HepG2 (cell line): ENCODE measurements at regions not wholly inside any gene's neighbourhood (a gene's known extent, or its start where the extent isn't known, plus 50 kb on each side); places are given as distances from the start of the nearest gene placed in this dataset.

Experiments
- ATAC-seq: fragments of 200-7000 bp; cut with Tn5 transposase; 3 replicates; pipeline ENCODE4 v1.9.1; 2020; ENCODE audit warnings: mild to moderate bottlenecking, moderate library complexity
- BruUV-seq: library from RNA; stranded (reverse); fragments of 400-500 nt; replicated peaks from 2 replicates; lab custom pipeline; 2021; lab: Mats Ljungman, UMichigan
- CTCF ChIA-PET: fragments of 300-600 bp; formaldehyde crosslinking; extraction: SDS; loops from one replicate; lab custom pipeline; 2021; ENCODE audit warnings: low total read pairs, inconsistent platforms, low intra/inter-chr PET ratio; lab: Yijun Ruan, JAX
- POLR2A ChIA-PET: fragments of 350-600 bp; sonication (Branson Sonifier 250); formaldehyde crosslinking; loops from one replicate; lab custom pipeline; 2020; ENCODE audit warnings: antibody characterized with exemption, inconsistent platforms; lab: Yijun Ruan, JAX
- DNase-seq: peaks from one replicate; pipeline ENCODE4 v3.0.0-alpha.2; 2015; ENCODE audit warnings: low spot score
- FAIRE-seq: peaks from 3 replicates; lab custom pipeline; 2011; peaks lifted over from hg19 to GRCh38; lab: Jason Lieb, UNC
- H2AFZ ChIP-seq: one replicate; pipeline ENCODE4 v1.6.1; 2011; ENCODE audit warnings: low read length, inconsistent platforms
- H3K27ac ChIP-seq: fragments of 300-600 bp; 3 replicates; pipeline ENCODE4 v1.8.0; 2011; ENCODE audit warnings: mixed run types, mild to moderate bottlenecking, mixed read lengths, low read length, inconsistent platforms; ENCODE audit not compliant: insufficient read depth; ENCODE audit errors: extremely low read length
- H3K27me3 ChIP-seq, 2 experiments: fragments of 200-600 bp in 1 of 2; 2 replicates in 1 of 2; 3 replicates in 1 of 2; pipeline versions ENCODE4 v1.6.0 to v1.8.0; 2011; ENCODE audit warnings: low read length in 2 of 2, mild to moderate bottlenecking in 2 of 2, moderate library complexity in 2 of 2, inconsistent platforms in 1 of 2; ENCODE audit not compliant: insufficient read depth in 2 of 2, control insufficient read depth in 1 of 2
- H3K36me3 ChIP-seq, 2 experiments: fragments of 200-600 bp in 1 of 2; replicated peaks in 1 of 2; 2 replicates in 1 of 2; 3 replicates in 1 of 2; pipeline versions ENCODE4 v1.5.1 to v1.8.0; 2011; ENCODE audit warnings: low read length in 2 of 2, inconsistent platforms in 1 of 2; ENCODE audit not compliant: insufficient read depth in 2 of 2, control insufficient read depth in 1 of 2
- H3K4me1 ChIP-seq: 2 replicates; pipeline ENCODE4 v1.5.1; 2012; ENCODE audit warnings: low read length, inconsistent platforms; ENCODE audit not compliant: insufficient read depth
- H3K4me2 ChIP-seq: 2 replicates; pipeline ENCODE4 v1.6.0; 2011; ENCODE audit warnings: low read depth, low read length, inconsistent platforms
- H3K4me3 ChIP-seq, 3 experiments: fragments of 200-600 bp in 1 of 3; sonication (generic), shearing (Covaris generic) in 1 of 3; replicated peaks in 1 of 3; 2 replicates each; pipeline ENCODE4 v1.5.1; 2011 to 2016; ENCODE audit warnings: low read length in 3 of 3, inconsistent platforms in 2 of 3, low read depth in 2 of 3, mild to moderate bottlenecking in 2 of 3, control low read depth in 1 of 3, mixed read lengths in 1 of 3; ENCODE audit not compliant: insufficient read depth in 1 of 3
- H3K79me2 ChIP-seq: one replicate; pipeline ENCODE4 v1.6.1; 2011; ENCODE audit warnings: low read length, inconsistent platforms; ENCODE audit not compliant: insufficient read depth
- H3K9ac ChIP-seq: 2 replicates; pipeline ENCODE4 v1.6.0; 2011; ENCODE audit warnings: mild to moderate bottlenecking, low read depth, low read length, inconsistent platforms; ENCODE audit not compliant: insufficient read depth
- H3K9me3 ChIP-seq: 2 replicates; pipeline ENCODE4 v1.5.1; 2012; ENCODE audit warnings: mild to moderate bottlenecking, low read length
- H4K20me1 ChIP-seq: 2 replicates; pipeline ENCODE4 v1.6.0; 2011; ENCODE audit warnings: inconsistent platforms, mild to moderate bottlenecking, low read length, moderate library complexity; ENCODE audit not compliant: insufficient read depth
- ARID4A ChIP-seq: sonication (generic); formaldehyde crosslinking; IDR thresholded peaks from 2 replicates; pipeline ENCODE4 v1.5.0; 2020; ENCODE audit warnings: mild to moderate bottlenecking, missing genetic modification reagents, borderline replicate concordance
- HDAC2 ChIP-seq: sonication (generic); formaldehyde crosslinking; IDR thresholded peaks from 2 replicates; pipeline ENCODE4 v1.4.0; 2020; ENCODE audit warnings: missing genetic modification reagents
- HNRNPK ChIP-seq: fragments of 200-400 bp; formaldehyde crosslinking; IDR thresholded peaks from 2 replicates; pipeline ENCODE4 v1.6.1; 2018; ENCODE audit warnings: low read length, low read depth, moderate library complexity, mild to moderate bottlenecking; ENCODE audit not compliant: poor library complexity, severe bottlenecking
- PCBP1 ChIP-seq: fragments of 200-400 bp; formaldehyde crosslinking; IDR thresholded peaks from 2 replicates; pipeline ENCODE4 v1.6.1; 2017; ENCODE audit warnings: mild to moderate bottlenecking, low read depth, low read length, borderline replicate concordance
- SNRNP70 ChIP-seq: fragments of 200-400 bp; formaldehyde crosslinking; IDR thresholded peaks from 2 replicates; pipeline ENCODE4 v1.6.1; 2017; ENCODE audit warnings: mild to moderate bottlenecking, low read depth, low read length, moderate library complexity
- ZNF335 ChIP-seq: sonication (generic); formaldehyde crosslinking; IDR thresholded peaks from 2 replicates; pipeline ENCODE4 v1.4.0; 2020; ENCODE audit warnings: missing genetic modification reagents
- ZNF572 ChIP-seq: sonication (generic); formaldehyde crosslinking; IDR thresholded peaks from 2 replicates; pipeline ENCODE4 v1.5.1; 2020; ENCODE audit warnings: mild to moderate bottlenecking, missing genetic modification reagents
- WGBS: methylation state at CpG from one replicate; pipeline ENCODE4 v1.1.6; 2017; ENCODE audit warnings: low lambda C conversion rate; 5-methylcytosine and 5-hydroxymethylcytosine counted together
- in situ Hi-C: cut with HindIII; loops from 2 replicates; pipeline ENCODE4 v1.10.0; 2017; ENCODE audit warnings: low pct_unique_long_range_greater_than_20kb; ENCODE audit not compliant: extremely low pct_ligation_motif_present
- intact Hi-C: fragments of 100-400 bp; cut with micrococcal nuclease; formaldehyde crosslinking; loops from one replicate; pipeline ENCODE4 v1.10.0; 2022; ENCODE audit not compliant: unreplicated experiment

- TF ChIP-seq SNRNP70 (no peak), HDAC2 (no peak), ZNF572 (CRISPR knock-in tag) (no peak), HNRNPK (peak; percentile 77), PCBP1 (0 out of 2 replicates have a peak, but pooled peaks have one; percentile 63)
- Histone ChIP-seq H3K4me1 (no peaks in the 10 kb centered on the region), H3K27ac (no peak overlapping the region), H3K9me3 (no peaks in the 10 kb centered on the region), H3K27me3 (peaks cover 0 to 4% of the 10 kb centered on the region in 2 experiments; a peak in 1 of 5 replicates), H4K20me1 (no peaks in the 10 kb centered on the region), H3K4me3 (no peak overlapping the region), H3K9ac (no peak overlapping the region), H2AFZ (no peak overlapping the region), H3K79me2 (no peaks in the 10 kb centered on the region), H3K4me2 (no peak overlapping the region), H3K36me3 (no peaks in the 10 kb centered on the region)
- ATAC-seq (no peak), DNase-seq (no peak), FAIRE-seq (no peak)
- in situ Hi-C loops, result no loop called here
- no TSS peak for BruUV-seq
- WGBS, result 16% methylated on average over 2 of the region's 2 CpGs
- intact Hi-C loops, result no loop called here
- ChIA-PET POLR2A (no interaction called here), CTCF (no interaction called here)
Measured at GRCh38 chr7:131210618-131211017, 117.1 kb upstream of the MKLN1 start.

GRCh38 chr7:131211500-131211899, 116.2 kb upstream of the MKLN1 start:
- Histone ChIP-seq H3K27me3 (peaks cover 0 to 4% of the 10 kb centered on the region in 2 experiments; a peak in 1 of 5 replicates), H3K4me2 (no peak overlapping the region), H2AFZ (no peak overlapping the region), H3K4me3 (no peak overlapping the region), H3K79me2 (no peaks in the 10 kb centered on the region), H3K4me1 (no peaks in the 10 kb centered on the region), H3K9me3 (no peaks in the 10 kb centered on the region), H4K20me1 (no peaks in the 10 kb centered on the region), H3K9ac (no peak overlapping the region), H3K27ac (no peak overlapping the region), H3K36me3 (no peaks in the 10 kb centered on the region)
- FAIRE-seq (no peak), ATAC-seq (no peak), DNase-seq (no peak)
- intact Hi-C loops (no loop called here), in situ Hi-C loops (no loop called here)
- WGBS, result 7% methylated on average over 1 of the region's 1 CpG
- POLR2A ChIA-PET, result no interaction called here
- TF ChIP-seq ZNF335, result no peak
- TF ChIP-seq ARID4A (CRISPR knock-in tag), result no peak
- CTCF ChIA-PET, result no interaction called here
- BruUV-seq, result no TSS peak
